Mucosa of rectum (tissue), 2 donors: ENCODE measurements at regions not wholly inside any gene's neighbourhood (a gene's known extent, or its start where the extent isn't known, plus 50 kb on each side); places are given as distances from the start of the nearest gene placed in this dataset.

Source experiments
- H3K27ac ChIP-seq, 2 donors: one replicate each; pipeline ENCODE4 v1.7.0; 2013; ENCODE audit warnings: inconsistent platforms in 2 of 2, low read depth in 2 of 2, low read length in 2 of 2
- H3K27me3 ChIP-seq, 2 donors: one replicate each; pipeline ENCODE4 v1.7.0; 2013; ENCODE audit warnings: low read length in 2 of 2; ENCODE audit not compliant: control insufficient read depth in 2 of 2, insufficient read depth in 2 of 2
- H3K36me3 ChIP-seq, 2 donors: one replicate each; pipeline ENCODE4 v1.7.0; 2013; ENCODE audit warnings: low read length in 2 of 2; ENCODE audit not compliant: control insufficient read depth in 2 of 2, insufficient read depth in 2 of 2
- H3K4me1 ChIP-seq, 2 donors: one replicate each; pipeline ENCODE4 v1.7.0; 2013; ENCODE audit warnings: low read length in 2 of 2, mild to moderate bottlenecking in 1 of 2; ENCODE audit not compliant: control insufficient read depth in 2 of 2, insufficient read depth in 2 of 2
- H3K4me3 ChIP-seq, 2 donors: one replicate each; pipeline ENCODE4 v1.7.0; 2013; ENCODE audit warnings: low read length in 2 of 2
- H3K9ac ChIP-seq, 2 donors: one replicate each; pipeline ENCODE4 v1.7.0; 2013; ENCODE audit warnings: low read length in 2 of 2, low read depth in 1 of 2, mild to moderate bottlenecking in 1 of 2
- H3K9me3 ChIP-seq, 2 donors: one replicate each; pipeline ENCODE4 v1.7.0; 2013; ENCODE audit warnings: low read length in 2 of 2; ENCODE audit not compliant: control insufficient read depth in 2 of 2
- donor health status: healthy.
- donor health status: Normal muscosa, but diverticular disease.

GRCh38 chr3:144187531-144188210, 216.0 kb downstream of the DIPK2A start:
- Histone ChIP-seq H3K36me3 (no peaks in the 10 kb centered on the region), H3K4me1 (no peaks in the 10 kb centered on the region), H3K4me3 (no peak overlapping the region), H3K27ac (no peak overlapping the region), H3K9me3 (no peaks in the 10 kb centered on the region), H3K27me3 (no peaks in the 10 kb centered on the region), H3K9ac (no peak overlapping the region)

DNA sequence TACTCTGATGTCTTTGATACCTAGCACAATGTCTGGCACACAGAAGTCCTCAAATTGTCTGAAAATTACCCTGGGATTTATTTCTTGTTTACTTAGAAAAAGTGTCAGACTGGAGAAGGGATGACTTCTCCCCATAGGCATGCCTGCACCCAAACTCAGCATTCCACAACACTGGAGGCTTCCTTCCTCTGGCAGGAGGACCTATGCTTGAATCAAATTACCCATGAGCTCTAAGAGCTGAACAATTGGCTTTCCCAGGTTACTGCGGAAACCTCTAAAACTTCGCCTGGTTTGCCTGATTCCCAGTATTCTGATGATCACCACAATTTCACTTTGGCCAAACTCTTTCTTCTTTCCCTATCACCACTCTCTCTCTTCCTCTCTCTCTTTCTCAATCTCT, 217.4 kb downstream of the DIPK2A start:
- Histone ChIP-seq H3K27ac (no peak overlapping the region), H3K27me3 (no peaks in the 10 kb centered on the region), H3K9me3 (no peaks in the 10 kb centered on the region), H3K36me3 (no peaks in the 10 kb centered on the region), H3K9ac (no peak overlapping the region), H3K4me3 (no peak overlapping the region), H3K4me1 (no peaks in the 10 kb centered on the region)

DNA sequence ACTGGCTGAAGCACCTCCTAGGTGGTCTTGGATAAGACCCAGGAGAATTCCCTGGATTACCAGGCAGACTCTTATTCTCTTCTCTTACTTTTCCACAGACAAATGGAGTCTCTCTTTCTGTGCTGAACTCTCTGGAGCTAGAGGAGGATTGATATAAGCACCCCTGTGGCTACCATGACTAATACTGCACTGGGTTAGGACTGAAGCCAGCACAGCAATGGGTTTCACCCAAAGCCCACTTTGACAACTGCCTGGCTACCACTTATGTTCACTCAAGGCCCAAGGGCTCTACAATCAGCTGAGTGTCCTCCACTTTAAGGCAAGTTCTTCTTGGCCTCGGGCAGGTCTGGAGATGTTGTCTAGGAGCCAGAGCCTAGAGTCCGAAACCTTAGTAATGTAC, 225.5 kb downstream of the DIPK2A start:
- Histone ChIP-seq H3K27me3 (no peaks in the 10 kb centered on the region), H3K27ac (no peak overlapping the region), H3K36me3 (no peaks in the 10 kb centered on the region), H3K9ac (no peak overlapping the region), H3K4me3 (no peak overlapping the region), H3K9me3 (no peaks in the 10 kb centered on the region), H3K4me1 (no peaks in the 10 kb centered on the region)

DNA sequence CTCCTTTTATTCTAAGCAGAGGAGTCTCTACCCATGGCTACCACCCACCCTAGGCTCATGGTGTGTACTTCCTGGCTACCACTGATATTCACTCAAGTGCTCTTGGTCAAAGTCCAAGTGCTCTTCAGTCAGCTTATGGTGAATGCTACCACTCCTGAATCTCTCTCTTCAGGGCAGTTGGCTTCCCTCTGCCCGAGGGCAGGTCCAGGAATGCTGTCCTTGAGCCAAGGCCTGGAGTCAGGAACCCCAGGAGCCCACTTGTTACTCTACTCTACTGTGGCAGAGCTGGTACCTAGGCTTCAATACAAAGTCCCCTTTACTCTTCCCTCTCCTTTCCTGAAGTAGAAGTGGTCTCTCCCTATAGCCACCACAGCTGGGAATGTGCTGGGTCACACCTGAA, 226.0 kb downstream of the DIPK2A start:
- no peak overlapping the region for H3K27ac ChIP-seq
- no peaks in the 10 kb centered on the region for H3K36me3 ChIP-seq
- no peak overlapping the region for H3K4me3 ChIP-seq
- H3K9ac ChIP-seq = no peak overlapping the region
- no peaks in the 10 kb centered on the region for H3K4me1 ChIP-seq
- H3K9me3 ChIP-seq = no peaks in the 10 kb centered on the region
- no peaks in the 10 kb centered on the region for H3K27me3 ChIP-seq

- Histone ChIP-seq H3K36me3 (no peaks in the 10 kb centered on the region), H3K27me3 (no peaks in the 10 kb centered on the region), H3K9ac (no peak overlapping the region), H3K4me3 (no peak overlapping the region), H3K9me3 (no peaks in the 10 kb centered on the region), H3K27ac (no peak overlapping the region), H3K4me1 (no peaks in the 10 kb centered on the region)
Observed at GRCh38 chr3:144200004-144200403, 228.4 kb downstream of the DIPK2A start.

DNA sequence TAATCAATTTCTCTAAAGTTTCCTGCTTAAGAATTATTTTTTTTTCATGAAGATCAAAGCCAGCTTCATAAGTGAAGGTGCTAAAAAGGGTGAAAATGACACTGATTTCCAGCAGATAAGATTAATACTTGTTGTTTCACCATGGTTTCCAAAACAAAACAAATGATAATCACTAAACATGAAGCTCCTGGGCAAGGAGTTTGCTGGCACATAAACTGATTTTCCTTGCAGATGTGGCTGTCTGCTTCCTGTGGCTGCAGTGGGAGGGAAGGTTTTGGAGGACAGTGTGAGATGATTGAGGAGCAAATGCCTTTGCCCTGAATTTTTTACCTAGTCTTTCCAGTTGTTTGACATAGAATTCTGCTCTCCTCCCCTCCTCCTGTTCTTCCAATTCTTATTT, 228.8 kb downstream of the DIPK2A start:
- Histone ChIP-seq H3K4me3 (no peak overlapping the region), H3K27me3 (no peaks in the 10 kb centered on the region), H3K9ac (no peak overlapping the region), H3K4me1 (no peaks in the 10 kb centered on the region), H3K27ac (no peak overlapping the region), H3K9me3 (no peaks in the 10 kb centered on the region), H3K36me3 (no peaks in the 10 kb centered on the region)

- no peaks in the 10 kb centered on the region for H3K27me3 ChIP-seq
- H3K9me3 ChIP-seq = peaks cover 0 to 2% of the 10 kb centered on the region in 2 donors
- no peaks in the 10 kb centered on the region for H3K4me1 ChIP-seq
- no peak overlapping the region for H3K9ac ChIP-seq
- no peaks in the 10 kb centered on the region for H3K36me3 ChIP-seq
- no peak overlapping the region for H3K27ac ChIP-seq
- H3K4me3 ChIP-seq = no peak overlapping the region
Observed at GRCh38 chr3:144221761-144222160, 250.1 kb downstream of the DIPK2A start.

GRCh38 chr3:144229330-144229729, 257.7 kb downstream of the DIPK2A start:
- Histone ChIP-seq H3K9ac (no peak overlapping the region), H3K4me1 (no peaks in the 10 kb centered on the region), H3K9me3 (no peaks in the 10 kb centered on the region), H3K4me3 (no peak overlapping the region), H3K27me3 (no peaks in the 10 kb centered on the region), H3K36me3 (no peaks in the 10 kb centered on the region), H3K27ac (no peak overlapping the region)

DNA sequence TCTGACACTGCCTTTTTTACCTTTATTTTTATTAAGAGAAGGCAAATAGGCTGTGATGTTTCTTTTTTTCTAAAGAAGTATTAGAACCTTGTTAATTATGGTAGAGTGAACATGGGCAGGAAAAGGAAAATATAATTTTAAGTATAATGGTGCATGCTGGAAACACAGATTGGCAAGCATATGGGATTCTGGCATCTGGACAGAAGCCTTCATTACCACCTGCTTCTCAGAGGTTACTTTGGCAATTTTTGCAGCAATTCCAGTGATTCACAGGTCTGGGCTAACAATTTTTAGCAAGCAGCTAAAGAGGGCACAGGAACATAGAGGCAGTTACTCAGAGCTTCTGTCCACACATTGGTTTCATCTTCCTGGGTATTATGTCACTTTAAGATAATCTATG, 258.3 kb downstream of the DIPK2A start:
- no peak overlapping the region for H3K9ac ChIP-seq
- no peaks in the 10 kb centered on the region for H3K9me3 ChIP-seq
- H3K4me1 ChIP-seq = no peaks in the 10 kb centered on the region
- H3K4me3 ChIP-seq = no peak overlapping the region
- H3K27ac ChIP-seq = no peak overlapping the region
- H3K27me3 ChIP-seq = no peaks in the 10 kb centered on the region
- no peaks in the 10 kb centered on the region for H3K36me3 ChIP-seq

- Histone ChIP-seq H3K36me3 (no peaks in the 10 kb centered on the region), H3K9me3 (no peaks in the 10 kb centered on the region), H3K27ac (no peak overlapping the region), H3K9ac (no peak overlapping the region), H3K27me3 (no peaks in the 10 kb centered on the region), H3K4me3 (no peak overlapping the region), H3K4me1 (no peaks in the 10 kb centered on the region)
Observed at GRCh38 chr3:144235489-144235888, 263.9 kb downstream of the DIPK2A start.

GRCh38 chr3:144237351-144237750, 265.7 kb downstream of the DIPK2A start:
- H3K4me3 ChIP-seq = no peak overlapping the region
- H3K9ac ChIP-seq = no peak overlapping the region

More at GRCh38 chr3:144237351-144237750, 265.7 kb downstream of the DIPK2A start:
- H3K9me3 ChIP-seq = no peaks in the 10 kb centered on the region
- H3K4me1 ChIP-seq = no peaks in the 10 kb centered on the region
- no peaks in the 10 kb centered on the region for H3K27me3 ChIP-seq
- H3K27ac ChIP-seq = no peak overlapping the region
- H3K36me3 ChIP-seq = no peaks in the 10 kb centered on the region
